ENCODE measurements at regions not wholly inside any gene's neighbourhood (a gene's known extent, or its start where the extent isn't known, plus 50 kb on each side); places are given as distances from the start of the nearest gene placed in this dataset.

DNA sequence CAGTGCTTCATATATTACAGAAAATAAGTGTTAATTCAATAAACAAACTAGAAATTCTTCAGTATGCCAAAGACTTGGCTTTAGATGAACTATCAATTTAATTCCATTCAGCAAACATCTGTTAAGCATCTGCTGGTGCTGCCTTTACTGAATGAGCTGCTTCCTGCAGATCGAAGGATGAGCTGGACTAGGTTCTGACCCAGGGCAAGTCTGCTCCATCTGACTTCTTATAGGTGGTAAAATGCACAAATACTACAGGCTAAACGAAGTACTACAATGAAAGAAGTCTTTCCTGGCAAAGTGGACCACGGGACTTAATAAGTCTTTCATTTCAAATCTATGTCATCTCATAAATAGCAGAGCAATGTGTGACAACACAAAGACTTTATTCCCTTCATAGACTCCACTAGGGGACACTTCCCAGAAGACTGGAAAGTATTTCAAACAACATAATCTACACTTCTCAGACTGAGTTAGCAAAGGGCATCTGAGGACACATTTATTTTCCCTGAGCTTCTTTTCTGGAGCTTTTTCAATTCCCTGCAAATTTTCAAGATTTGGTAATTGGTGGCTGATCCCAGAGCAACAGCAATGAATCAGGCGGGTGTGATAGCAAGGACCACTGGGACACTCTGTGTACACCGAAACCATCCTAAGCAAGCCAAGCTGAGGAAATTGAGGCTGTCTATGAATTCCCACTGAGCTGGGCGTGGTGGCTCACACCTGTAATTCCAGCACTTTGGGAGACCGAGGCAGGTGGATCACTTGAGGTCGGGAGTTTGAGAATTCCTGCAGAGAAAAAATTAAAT is 108.9 kb upstream of the FRMD4A start:
- TF ChIP-seq EP300 (IDR thresholded peaks at IDR 0.05): no peak
- Histone ChIP-seq H3K36me3 (no peaks in the 10 kb centered on the region), H3K9me3 (no peaks in the 10 kb centered on the region), H3K27ac (no peak overlapping the region), H3K4me1 (no peaks in the 10 kb centered on the region), H3K27me3 (no peaks in the 10 kb centered on the region), H3K4me3 (no peak overlapping the region)
- DNase-seq (ENCODE audit: low spot score in 2 of 2): no peak
- 63% methylated on average over 8 of the region's 8 CpGs for WGBS

DNA sequence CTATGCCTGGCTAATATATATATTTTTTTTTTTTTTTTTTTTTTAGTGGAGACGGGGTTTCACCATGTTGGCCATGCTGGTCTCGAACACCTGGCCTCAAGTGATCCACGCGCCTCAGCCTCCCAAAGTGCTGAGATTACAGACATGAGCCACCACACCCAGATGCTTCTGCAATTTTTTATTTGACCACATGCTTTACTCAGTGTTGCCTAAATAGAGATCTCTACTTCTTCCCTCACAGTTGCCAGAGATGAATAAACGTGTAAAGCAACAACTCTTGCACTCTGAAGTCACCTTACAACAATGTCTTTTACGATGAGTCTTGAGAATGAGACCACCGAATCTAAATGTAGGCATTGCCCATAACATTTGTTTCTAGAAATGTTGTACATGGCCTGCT is 107.9 kb upstream of the FRMD4A start:
- 74% methylated on average over 7 of the region's 7 CpGs for WGBS
- H3K27me3 ChIP-seq: no peaks in the 10 kb centered on the region

DNA sequence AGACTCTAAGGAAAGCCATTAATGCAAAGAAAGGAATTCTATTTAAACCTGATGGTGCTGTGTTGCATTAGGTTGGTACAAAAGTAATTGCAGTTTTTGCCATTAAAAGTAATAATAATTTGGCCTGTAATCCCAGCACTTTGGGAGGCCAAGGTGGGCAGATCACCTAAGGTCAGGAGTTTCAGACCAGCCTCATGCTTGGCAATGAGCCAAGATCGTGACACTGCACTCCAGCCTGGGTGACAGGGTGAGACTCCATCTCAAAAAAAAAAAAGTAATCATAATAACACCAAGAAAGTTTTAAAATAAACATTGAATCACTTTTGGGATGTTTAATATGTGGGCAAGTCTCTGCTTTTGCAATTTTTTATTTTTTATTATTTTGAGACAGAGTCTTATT is 107.3 kb upstream of the FRMD4A start:
- no peak for DNase-seq (ENCODE audit: low spot score in 2 of 2)
- Histone ChIP-seq H3K27me3 (no peaks in the 10 kb centered on the region), H3K36me3 (no peaks in the 10 kb centered on the region), H3K4me1 (no peaks in the 10 kb centered on the region), H3K9me3 (no peaks in the 10 kb centered on the region), H3K27ac (no peak overlapping the region), H3K4me3 (no peak overlapping the region)
- TF ChIP-seq POLR2A (IDR thresholded peaks at IDR 0.05) (no peak), EP300 (IDR thresholded peaks at IDR 0.05) (no peak), POLR2AphosphoS5 (IDR thresholded peaks at IDR 0.05) (no peak)
- TF ChIP-seq, protein P1, sequence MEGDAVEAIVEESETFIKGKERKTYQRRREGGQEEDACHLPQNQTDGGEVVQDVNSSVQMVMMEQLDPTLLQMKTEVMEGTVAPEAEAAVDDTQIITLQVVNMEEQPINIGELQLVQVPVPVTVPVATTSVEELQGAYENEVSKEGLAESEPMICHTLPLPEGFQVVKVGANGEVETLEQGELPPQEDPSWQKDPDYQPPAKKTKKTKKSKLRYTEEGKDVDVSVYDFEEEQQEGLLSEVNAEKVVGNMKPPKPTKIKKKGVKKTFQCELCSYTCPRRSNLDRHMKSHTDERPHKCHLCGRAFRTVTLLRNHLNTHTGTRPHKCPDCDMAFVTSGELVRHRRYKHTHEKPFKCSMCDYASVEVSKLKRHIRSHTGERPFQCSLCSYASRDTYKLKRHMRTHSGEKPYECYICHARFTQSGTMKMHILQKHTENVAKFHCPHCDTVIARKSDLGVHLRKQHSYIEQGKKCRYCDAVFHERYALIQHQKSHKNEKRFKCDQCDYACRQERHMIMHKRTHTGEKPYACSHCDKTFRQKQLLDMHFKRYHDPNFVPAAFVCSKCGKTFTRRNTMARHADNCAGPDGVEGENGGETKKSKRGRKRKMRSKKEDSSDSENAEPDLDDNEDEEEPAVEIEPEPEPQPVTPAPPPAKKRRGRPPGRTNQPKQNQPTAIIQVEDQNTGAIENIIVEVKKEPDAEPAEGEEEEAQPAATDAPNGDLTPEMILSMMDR (IDR thresholded peaks at IDR 0.05): no peak
- 13% methylated on average over 1 of the region's 1 CpG for WGBS

More for the DNA sequence above, 107.9 kb upstream of the FRMD4A start:
- Histone ChIP-seq H3K9me3 (no peaks in the 10 kb centered on the region), H3K4me3 (no peak overlapping the region), H3K4me1 (no peaks in the 10 kb centered on the region), H3K36me3 (no peaks in the 10 kb centered on the region), H3K27ac (no peak overlapping the region)
- no peak for DNase-seq (ENCODE audit: low spot score in 2 of 2)
- TF ChIP-seq, protein P1 (IDR thresholded peaks at IDR 0.05): no peak
- TF ChIP-seq POLR2AphosphoS5 (IDR thresholded peaks at IDR 0.05): no peak
- TF ChIP-seq EP300 (IDR thresholded peaks at IDR 0.05): no peak
- no peak for TF ChIP-seq POLR2A (IDR thresholded peaks at IDR 0.05)

DNA sequence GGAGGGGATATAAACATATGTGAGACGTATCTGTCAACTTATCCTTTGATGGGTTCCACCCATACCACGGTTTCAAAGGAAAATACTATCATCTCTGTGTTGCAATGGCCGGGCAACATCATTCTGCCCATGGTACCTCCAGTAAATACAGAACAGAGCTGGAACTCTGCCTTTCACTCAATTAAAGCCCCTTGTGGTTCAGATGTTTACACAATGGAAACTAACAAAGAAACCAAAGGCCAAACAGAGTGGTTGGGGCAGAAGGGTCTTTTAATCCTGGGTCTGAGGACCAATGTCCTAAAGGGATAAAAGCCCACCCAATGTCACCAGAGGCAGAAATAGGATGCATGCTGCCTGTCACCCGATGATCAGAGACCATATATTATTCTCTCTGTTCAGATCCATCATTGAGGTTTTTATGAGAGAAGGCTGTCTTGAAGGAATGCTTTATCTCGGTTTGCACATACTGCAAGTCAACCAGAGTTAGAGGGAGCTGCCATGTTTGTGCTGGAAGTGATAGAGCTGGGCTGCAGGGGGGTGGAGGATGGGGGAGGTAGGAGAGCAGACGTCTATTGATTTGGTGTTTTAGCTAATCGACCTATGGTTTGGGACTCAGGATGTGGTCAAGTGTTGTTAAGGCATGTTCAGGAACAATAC is 105.4 kb upstream of the FRMD4A start:
- H3K4me3 ChIP-seq: no peak overlapping the region
- TF ChIP-seq, protein P1 (IDR thresholded peaks at IDR 0.05): no peak
- no peak for TF ChIP-seq EP300 (IDR thresholded peaks at IDR 0.05)
- no peak for TF ChIP-seq POLR2AphosphoS5 (IDR thresholded peaks at IDR 0.05)
- TF ChIP-seq POLR2A (IDR thresholded peaks at IDR 0.05): no peak
- no peaks in the 10 kb centered on the region for H3K27me3 ChIP-seq
- DNase-seq (ENCODE audit: low spot score in 2 of 2): no peak
- H3K36me3 ChIP-seq: no peaks in the 10 kb centered on the region
- no peaks in the 10 kb centered on the region for H3K4me1 ChIP-seq
- no peak overlapping the region for H3K27ac ChIP-seq
- 78% methylated on average over 7 of the region's 7 CpGs for WGBS
- no peaks in the 10 kb centered on the region for H3K9me3 ChIP-seq

DNA sequence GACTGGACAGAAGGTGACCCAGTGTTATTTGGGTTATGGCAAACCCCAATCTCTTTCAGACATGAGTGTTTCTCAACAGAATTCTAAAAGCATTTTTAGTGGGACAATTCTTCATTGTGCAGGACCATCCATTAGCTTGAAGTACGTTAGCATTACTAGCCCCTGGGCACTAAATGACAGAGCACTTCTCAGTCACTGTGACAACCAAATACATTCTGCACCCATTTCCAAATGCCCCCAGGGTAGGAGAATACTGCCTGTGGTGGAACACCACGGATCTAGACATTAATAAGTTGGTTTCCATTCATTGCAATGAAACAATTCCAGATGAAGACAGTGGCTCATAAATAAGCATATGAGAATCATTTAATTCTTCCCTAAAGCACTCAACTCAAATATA is 102.4 kb upstream of the FRMD4A start:
- 51% methylated on average over 2 of the region's 2 CpGs for WGBS
- H3K36me3 ChIP-seq: no peaks in the 10 kb centered on the region
- H3K27me3 ChIP-seq: peaks cover 10% of the 10 kb centered on the region
- no peak for TF ChIP-seq POLR2A (IDR thresholded peaks at IDR 0.05)
- no peak overlapping the region for H3K27ac ChIP-seq
- no peak for DNase-seq (ENCODE audit: low spot score in 2 of 2)
- no peaks in the 10 kb centered on the region for H3K4me1 ChIP-seq
- no peaks in the 10 kb centered on the region for H3K9me3 ChIP-seq
- H3K4me3 ChIP-seq: no peak overlapping the region

DNA sequence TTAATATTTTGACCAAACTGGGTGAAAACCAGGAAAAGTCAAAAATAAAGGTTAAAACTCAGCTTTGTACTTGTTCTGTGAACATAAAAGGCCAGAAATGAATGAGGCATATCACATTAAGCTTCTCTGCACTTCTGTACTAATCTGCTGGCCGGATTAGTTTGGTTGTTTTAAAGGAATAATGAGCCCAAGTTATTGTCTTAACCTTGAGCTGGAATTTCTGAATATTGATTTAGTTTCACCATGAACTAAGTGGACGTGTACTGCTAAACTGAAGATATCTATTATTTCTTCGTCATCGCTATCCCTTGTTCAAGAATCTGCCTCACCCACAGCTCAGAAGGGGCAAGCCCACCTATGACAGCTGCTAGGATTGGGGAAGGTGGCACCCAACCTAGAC is 101.1 kb upstream of the FRMD4A start:
- Histone ChIP-seq H3K4me1 (no peaks in the 10 kb centered on the region), H3K9me3 (no peaks in the 10 kb centered on the region), H3K27ac (no peak overlapping the region), H3K27me3 (peaks cover 16% of the 10 kb centered on the region), H3K4me3 (no peak overlapping the region), H3K36me3 (no peaks in the 10 kb centered on the region)
- WGBS: 85% methylated on average over 4 of the region's 4 CpGs
- TF ChIP-seq EP300 (IDR thresholded peaks at IDR 0.05) (no peak), POLR2A (IDR thresholded peaks at IDR 0.05) (no peak), POLR2AphosphoS5 (IDR thresholded peaks at IDR 0.05) (no peak)
- TF ChIP-seq, protein P1 (IDR thresholded peaks at IDR 0.05): no peak
- no peak for DNase-seq (ENCODE audit: low spot score in 2 of 2)

Measured in suprapubic skin (tissue), 4 donors.